ENCODE measurements at regions not wholly inside any gene's neighbourhood (a gene's known extent, or its start where the extent isn't known, plus 50 kb on each side); places are given as distances from the start of the nearest gene placed in this dataset.

GRCh38 chr18:73848656-73849055 is 299.0 kb downstream of the FBXO15 start:
- DNase-seq (no peak), ATAC-seq (peak in 3 of 4 donors; percentile 51 to 63 (median 63))
- H3K27ac ChIP-seq, result no peak overlapping the region
- H3K9me3 ChIP-seq, result no peaks in the 10 kb centered on the region
- TF ChIP-seq, protein P1, sequence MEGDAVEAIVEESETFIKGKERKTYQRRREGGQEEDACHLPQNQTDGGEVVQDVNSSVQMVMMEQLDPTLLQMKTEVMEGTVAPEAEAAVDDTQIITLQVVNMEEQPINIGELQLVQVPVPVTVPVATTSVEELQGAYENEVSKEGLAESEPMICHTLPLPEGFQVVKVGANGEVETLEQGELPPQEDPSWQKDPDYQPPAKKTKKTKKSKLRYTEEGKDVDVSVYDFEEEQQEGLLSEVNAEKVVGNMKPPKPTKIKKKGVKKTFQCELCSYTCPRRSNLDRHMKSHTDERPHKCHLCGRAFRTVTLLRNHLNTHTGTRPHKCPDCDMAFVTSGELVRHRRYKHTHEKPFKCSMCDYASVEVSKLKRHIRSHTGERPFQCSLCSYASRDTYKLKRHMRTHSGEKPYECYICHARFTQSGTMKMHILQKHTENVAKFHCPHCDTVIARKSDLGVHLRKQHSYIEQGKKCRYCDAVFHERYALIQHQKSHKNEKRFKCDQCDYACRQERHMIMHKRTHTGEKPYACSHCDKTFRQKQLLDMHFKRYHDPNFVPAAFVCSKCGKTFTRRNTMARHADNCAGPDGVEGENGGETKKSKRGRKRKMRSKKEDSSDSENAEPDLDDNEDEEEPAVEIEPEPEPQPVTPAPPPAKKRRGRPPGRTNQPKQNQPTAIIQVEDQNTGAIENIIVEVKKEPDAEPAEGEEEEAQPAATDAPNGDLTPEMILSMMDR (IDR thresholded peaks at IDR 0.05), result no peak
- H3K4me1 ChIP-seq, result no peaks in the 10 kb centered on the region
- H3K27me3 ChIP-seq (ENCODE audit: insufficient read depth in 3 of 3, low read length in 2 of 3), result no peaks in the 10 kb centered on the region
- no peak overlapping the region for H3K4me3 ChIP-seq
- intact Hi-C loops (cut with DNase I), result loop anchor here in 1 of 2 donors (10.0 kb wide), 1 partner anchor 1084 kb away; no protein-coding TSS in a partner anchor
- H3K36me3 ChIP-seq (ENCODE audit: insufficient read depth in 1 of 2, low read depth in 1 of 2), result no peaks in the 10 kb centered on the region

DNA sequence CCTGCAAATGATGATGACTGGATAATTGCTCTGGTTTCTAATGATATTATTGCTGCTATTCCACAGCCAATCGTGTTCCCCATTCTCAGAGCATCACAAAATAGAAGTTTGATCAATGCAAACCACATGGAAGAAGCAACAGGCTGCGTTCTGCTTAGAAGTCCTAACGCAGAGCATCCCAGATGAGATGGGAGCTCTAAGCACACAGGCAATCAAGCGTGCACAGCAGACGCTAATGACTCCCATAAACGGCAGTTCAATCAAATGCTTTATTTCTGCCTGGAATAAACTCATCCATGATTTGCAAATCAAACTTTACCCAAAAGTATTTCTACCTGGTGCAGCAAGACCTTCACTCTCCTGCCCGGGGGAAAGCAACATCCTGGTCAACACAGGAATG is 304.2 kb downstream of the FBXO15 start:
- H3K27ac ChIP-seq, result no peak overlapping the region
- intact Hi-C loops (cut with DNase I), result loop anchor here (5.0 to 10.0 kb wide), 2 partner anchors 1079 to 1081 kb away; no protein-coding TSS in a partner anchor
- WGBS, 3 donors, result 66 to 69% (median 69%) methylated on average over 7 of the region's 7 CpGs

DNA sequence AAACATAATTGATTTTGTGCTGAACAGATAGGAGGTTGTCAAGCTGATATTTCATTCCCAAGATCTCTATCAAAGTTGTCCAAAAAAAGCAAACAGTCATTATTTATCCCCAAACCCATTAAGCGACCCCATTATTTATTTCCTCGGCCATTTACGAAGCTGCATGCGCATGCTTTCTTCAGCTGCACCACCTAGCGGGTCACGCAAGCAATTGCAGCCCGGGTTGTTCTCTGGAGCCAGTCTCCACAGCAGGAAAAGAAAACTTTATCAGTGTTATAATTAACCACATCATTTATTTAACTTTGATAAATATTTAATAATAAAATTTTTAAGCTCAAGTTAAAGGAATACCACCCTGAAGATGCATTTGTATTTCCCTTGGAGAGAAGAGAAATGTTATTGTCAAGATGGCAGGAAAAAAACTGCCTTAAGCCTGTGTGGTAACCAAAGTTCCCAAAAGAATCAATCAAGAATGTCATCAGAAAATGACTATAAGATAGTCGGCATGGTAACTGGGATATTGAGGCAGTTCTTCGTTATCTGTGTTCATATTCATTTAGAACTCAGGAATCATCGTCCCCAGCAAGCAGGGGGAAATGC is 304.7 kb downstream of the FBXO15 start:
- Histone ChIP-seq H3K9me3 (no peaks in the 10 kb centered on the region), H3K4me3 (no peak overlapping the region), H3K27me3 (ENCODE audit: insufficient read depth in 3 of 3, low read length in 2 of 3) (no peaks in the 10 kb centered on the region), H3K27ac (no peak overlapping the region), H3K4me1 (no peaks in the 10 kb centered on the region), H3K36me3 (ENCODE audit: insufficient read depth in 1 of 2, low read depth in 1 of 2) (no peaks in the 10 kb centered on the region)
- DNase-seq (peak; percentile 25 to 64), ATAC-seq (peak in 1 of 4 donors; percentile 49)
- TF ChIP-seq, protein P1 (IDR thresholded peaks at IDR 0.05), result peak; percentile 81
- 14 to 17% (median 15%) methylated on average over 10 of the region's 10 CpGs for WGBS, 3 donors
- intact Hi-C loops (cut with DNase I), result loop anchor here (5.0 to 10.0 kb wide), 2 partner anchors 1078 to 1081 kb away; no protein-coding TSS in a partner anchor

More for the DNA sequence above, 304.2 kb downstream of the FBXO15 start:
- Histone ChIP-seq H3K27me3 (ENCODE audit: insufficient read depth in 3 of 3, low read length in 2 of 3) (no peaks in the 10 kb centered on the region), H3K4me3 (no peak overlapping the region), H3K36me3 (ENCODE audit: insufficient read depth in 1 of 2, low read depth in 1 of 2) (no peaks in the 10 kb centered on the region), H3K9me3 (no peaks in the 10 kb centered on the region), H3K4me1 (no peaks in the 10 kb centered on the region)
- no peak for ATAC-seq
- DNase-seq, result no peak
- TF ChIP-seq, protein P1 (IDR thresholded peaks at IDR 0.05), result no peak

GRCh38 chr18:73841661-73842060 is 306.0 kb downstream of the FBXO15 start:
- Histone ChIP-seq H3K27me3 (ENCODE audit: insufficient read depth in 3 of 3, low read length in 2 of 3) (no peaks in the 10 kb centered on the region), H3K36me3 (ENCODE audit: insufficient read depth in 1 of 2, low read depth in 1 of 2) (no peaks in the 10 kb centered on the region), H3K27ac (no peak overlapping the region), H3K4me3 (no peak overlapping the region), H3K4me1 (no peaks in the 10 kb centered on the region), H3K9me3 (no peaks in the 10 kb centered on the region)
- 78 to 93% (median 85%) methylated on average over 1 of the region's 1 CpG for WGBS, 3 donors
- TF ChIP-seq, protein P1 (IDR thresholded peaks at IDR 0.05), result no peak
- intact Hi-C loops (cut with DNase I), result loop anchor here (5.0 to 10.0 kb wide), 2 partner anchors 1077 to 1079 kb away; no protein-coding TSS in a partner anchor
- ATAC-seq, result no peak
- DNase-seq, result no peak
